ENCODE measurements at regions not wholly inside any gene's neighbourhood (a gene's known extent, or its start where the extent isn't known, plus 50 kb on each side); places are given as distances from the start of the nearest gene placed in this dataset.

- TF ChIP-seq, protein P1, sequence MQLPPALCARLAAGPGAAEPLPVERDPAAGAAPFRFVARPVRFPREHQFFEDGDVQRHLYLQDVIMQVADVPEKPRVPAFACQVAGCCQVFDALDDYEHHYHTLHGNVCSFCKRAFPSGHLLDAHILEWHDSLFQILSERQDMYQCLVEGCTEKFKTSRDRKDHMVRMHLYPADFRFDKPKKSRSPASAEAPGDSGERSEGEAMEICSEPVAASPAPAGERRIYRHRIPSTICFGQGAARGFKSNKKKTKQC (CRISPR knock-in tag; IDR thresholded peaks at IDR 0.05), result no peak
- no peak for TF ChIP-seq SRSF3 (IDR thresholded peaks at IDR 0.05; ENCODE audit: insufficient read depth, low read length)
- TF ChIP-seq KAT2B (IDR thresholded peaks at IDR 0.05; ENCODE audit: low read depth, low read length), result no peak
Measured at GRCh38 chr14:104422837-104423681, 156.5 kb upstream of the C14orf180 start (continued).

GRCh38 chr14:104423701-104424405, 155.7 kb upstream of the C14orf180 start:
- peaks cover 4 to 20% of the 10 kb centered on the region in 2 experiments; a peak in 2 of 5 replicates for H3K27me3 ChIP-seq (ENCODE audit: control insufficient read depth in 2 of 2, insufficient read depth in 2 of 2, low read length in 2 of 2)
- in situ Hi-C loops (cut with MboI), result no loop called here
- FAIRE-seq, result no peak
- 2% methylated on average over 11 of the region's 17 CpGs for whole genome bisulfite sequencing (ENCODE audit: insufficient coverage, low coverage, missing lambda C conversion rate)
- no peak for ATAC-seq
- ChIA-PET POLR2A (interaction anchor here (0.7 kb wide), 1 partner anchor 325 kb away, joined by 3 read pairs; no protein-coding TSS in a partner anchor), CTCF (ENCODE audit: low intra/inter-chr PET ratio) (no interaction called here)
- no peaks in the 10 kb centered on the region; a peak in 1 of 5 replicates for H3K4me1 ChIP-seq (replicated peaks in 1 of 2; ENCODE audit: control insufficient read depth in 2 of 2, insufficient read depth in 2 of 2, low read length in 2 of 2)
- H3K9ac ChIP-seq (ENCODE audit: insufficient read depth in 1 of 2, low read depth in 2 of 2, low read length in 2 of 2), result no peak overlapping the region
- intact Hi-C loops (cut with micrococcal nuclease), result no loop called here
- no peak overlapping the region for H3K4me2 ChIP-seq (ENCODE audit: insufficient read depth, low read length)
- H3K36me3 ChIP-seq (ENCODE audit: control insufficient read depth, insufficient read depth, low read length), result no peaks in the 10 kb centered on the region
- no peaks in the 10 kb centered on the region for H3K9me3 ChIP-seq (replicated peaks; ENCODE audit: control insufficient read depth, insufficient read depth, low read depth, low read length)
- H2AFZ ChIP-seq (ENCODE audit: low read depth, low read length), result no peak overlapping the region
- BruUV-seq (replicated peaks), result no TSS peak
- no peak for DNase-seq (ENCODE audit: extremely low read depth in 1 of 4, low spot score in 3 of 4)
- H3K9me1 ChIP-seq (ENCODE audit: control insufficient read depth, insufficient read depth, low read length), result no peaks in the 10 kb centered on the region
- H3K79me2 ChIP-seq (ENCODE audit: control insufficient read depth, insufficient read depth, low read length), result no peaks in the 10 kb centered on the region
- no peaks in the 10 kb centered on the region for H4K20me1 ChIP-seq (replicated peaks; ENCODE audit: control insufficient read depth, insufficient read depth, low read length)
- H3K27ac ChIP-seq (ENCODE audit: extremely low read depth, low read depth, low read length), result no peak overlapping the region
- no peak overlapping the region for H3K4me3 ChIP-seq
- TF ChIP-seq, protein P2, sequence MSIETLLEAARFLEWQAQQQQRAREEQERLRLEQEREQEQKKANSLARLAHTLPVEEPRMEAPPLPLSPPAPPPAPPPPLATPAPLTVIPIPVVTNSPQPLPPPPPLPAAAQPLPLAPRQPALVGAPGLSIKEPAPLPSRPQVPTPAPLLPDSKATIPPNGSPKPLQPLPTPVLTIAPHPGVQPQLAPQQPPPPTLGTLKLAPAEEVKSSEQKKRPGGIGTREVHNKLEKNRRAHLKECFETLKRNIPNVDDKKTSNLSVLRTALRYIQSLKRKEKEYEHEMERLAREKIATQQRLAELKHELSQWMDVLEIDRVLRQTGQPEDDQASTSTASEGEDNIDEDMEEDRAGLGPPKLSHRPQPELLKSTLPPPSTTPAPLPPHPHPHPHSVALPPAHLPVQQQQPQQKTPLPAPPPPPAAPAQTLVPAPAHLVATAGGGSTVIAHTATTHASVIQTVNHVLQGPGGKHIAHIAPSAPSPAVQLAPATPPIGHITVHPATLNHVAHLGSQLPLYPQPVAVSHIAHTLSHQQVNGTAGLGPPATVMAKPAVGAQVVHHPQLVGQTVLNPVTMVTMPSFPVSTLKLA (conservative IDR thresholded peaks at IDR 0.05), result no peak
- TF ChIP-seq NFXL1 (CRISPR knock-in tag; IDR thresholded peaks at IDR 0.05) (no peak), KAT8 (IDR thresholded peaks at IDR 0.05; ENCODE audit: low read depth) (no peak), PBX2 (CRISPR knock-in tag; IDR thresholded peaks at IDR 0.05; ENCODE audit: low read depth) (no peak), PBX2 (tag; conservative IDR thresholded peaks at IDR 0.05; ENCODE audit: low read depth) (no peak), ZNF24 (IDR thresholded peaks at IDR 0.05) (no peak), HLTF (IDR thresholded peaks at IDR 0.05) (no peak)

All from K562 (cell line).